A549 (cell line): ENCODE measurements at regions not wholly inside any gene's neighbourhood (a gene's known extent, or its start where the extent isn't known, plus 50 kb on each side); places are given as distances from the start of the nearest gene placed in this dataset.

ENCODE experiments used
- ATAC-seq, 2 experiments: fragments of 200-7000 bp in 1 of 2; fragments of >200 bp in 1 of 2; cut with Nextera tagmentation in 1 of 2; cut with Tn5 transposase in 1 of 2; 3 replicates each; pipeline versions ENCODE4 v1.8.0 to v1.9.1; 2018 to 2020; ENCODE audit warnings: mild to moderate bottlenecking in 1 of 2, moderate library complexity in 1 of 2
- CTCF ChIA-PET: fragments of 300-600 bp; sonication (Branson Sonifier 250); formaldehyde crosslinking; extraction: SDS; loops from one replicate; lab custom pipeline; 2021; ENCODE audit warnings: antibody characterized with exemption, inconsistent platforms; lab: Yijun Ruan, JAX
- POLR2A ChIA-PET: fragments of 350-600 bp; formaldehyde crosslinking; extraction: SDS; loops from one replicate; lab custom pipeline; 2021; ENCODE audit warnings: antibody characterized with exemption, inconsistent platforms; lab: Yijun Ruan, JAX
- DNase-seq, 2 experiments: peaks; one replicate each; pipeline versions ENCODE4 v3.0.0 to v3.0.0-alpha.2; 2011 to 2016; ENCODE audit warnings: low read depth in 1 of 2, low spot score in 1 of 2
- FAIRE-seq: peaks from 2 replicates; lab custom pipeline; 2011; peaks lifted over from hg19 to GRCh38; lab: Jason Lieb, UNC
- H3K27ac ChIP-seq, 2 experiments: fragments of >200 bp; sonication (Bioruptor Twin); formaldehyde crosslinking; 3 replicates each; pipeline ENCODE4 v1.5.1; 2016 to 2017
- H3K4me1 ChIP-seq: fragments of >200 bp; sonication (Bioruptor Twin); formaldehyde crosslinking; 3 replicates; pipeline ENCODE4 v1.6.1; 2016
- H3K4me2 ChIP-seq: fragments of >200 bp; sonication (Bioruptor Twin); formaldehyde crosslinking; 3 replicates; pipeline ENCODE4 v1.6.1; 2016
- H3K4me3 ChIP-seq: fragments of >200 bp; sonication (Bioruptor Twin); formaldehyde crosslinking; 3 replicates; pipeline ENCODE4 v1.5.1; 2016
- H3K9me3 ChIP-seq: fragments of >200 bp; sonication (Bioruptor Twin); formaldehyde crosslinking; 3 replicates; pipeline ENCODE4 v1.6.1; 2016
- CBX8 ChIP-seq: fragments of 200-600 bp; sonication (generic); IDR thresholded peaks from 2 replicates; pipeline ENCODE4 v1.6.1; 2016
- CHD2 ChIP-seq: fragments of 150-350 bp; IDR thresholded peaks from 2 replicates; pipeline ENCODE4 v1.6.1; 2014; ENCODE audit warnings: low read length; ENCODE audit not compliant: partially characterized antibody
- EHF ChIP-seq: fragments of 250-450 bp; sonication (Bioruptor Pico); IDR thresholded peaks from 2 replicates; pipeline ENCODE4 v1.5.0; 2020; ENCODE audit warnings: mild to moderate bottlenecking
- EHMT2 ChIP-seq: fragments of 200-600 bp; sonication (generic); IDR thresholded peaks from 2 replicates; pipeline ENCODE4 v1.6.1; 2016; ENCODE audit warnings: antibody characterized with exemption, low read depth, mild to moderate bottlenecking, moderate library complexity
- EP300 ChIP-seq, 2 experiments: fragments of >200 bp; sonication (Bioruptor Twin); formaldehyde crosslinking; IDR thresholded peaks; 2 replicates in 1 of 2; 3 replicates in 1 of 2; pipeline ENCODE4 v1.6.1; 2016 to 2017
- FOSL2 ChIP-seq, 2 experiments: fragments of 450-650 bp in 1 of 2; fragments of >200 bp in 1 of 2; sonication (Bioruptor Twin) in 1 of 2; formaldehyde crosslinking; IDR thresholded peaks; 2 replicates each; pipeline versions ENCODE4 v1.5.0 to v1.6.1; 2016 to 2020; ENCODE audit warnings: mild to moderate bottlenecking in 1 of 2, moderate library complexity in 1 of 2
- FOXS1 ChIP-seq: fragments of 250-450 bp; sonication (Bioruptor Pico); IDR thresholded peaks from 2 replicates; pipeline ENCODE4 v1.5.0; 2020; ENCODE audit warnings: mild to moderate bottlenecking, moderate library complexity
- HDAC2 ChIP-seq: fragments of 200-600 bp; sonication (generic); IDR thresholded peaks from 2 replicates; pipeline ENCODE4 v1.6.1; 2016
- HMGXB4 ChIP-seq: fragments of 250-450 bp; sonication (Bioruptor Pico); IDR thresholded peaks from 2 replicates; pipeline ENCODE4 v1.5.0; 2021; ENCODE audit warnings: mild to moderate bottlenecking, moderate library complexity, borderline replicate concordance
- HOXB5 ChIP-seq: fragments of 250-450 bp; sonication (Bioruptor Pico); IDR thresholded peaks from 2 replicates; pipeline ENCODE4 v1.5.0; 2020; ENCODE audit warnings: mild to moderate bottlenecking, moderate library complexity
- JUN ChIP-seq, 2 experiments: fragments of >200 bp; sonication (Bioruptor Twin); formaldehyde crosslinking; IDR thresholded peaks; 2 replicates in 1 of 2; 3 replicates in 1 of 2; pipeline ENCODE4 v1.6.1; 2016 to 2017
- JUNB ChIP-seq: fragments of >200 bp; sonication (Bioruptor Twin); formaldehyde crosslinking; IDR thresholded peaks from 2 replicates; pipeline ENCODE4 v1.6.1; 2016
- MAFK ChIP-seq: fragments of 450-650 bp; IDR thresholded peaks from 2 replicates; pipeline ENCODE4 v1.6.1; 2014; ENCODE audit not compliant: partially characterized antibody
- MAX ChIP-seq: IDR thresholded peaks from 2 replicates; pipeline ENCODE4 v1.6.1; 2012
- NPAS2 ChIP-seq: fragments of 250-450 bp; sonication (Bioruptor Pico); IDR thresholded peaks from 2 replicates; pipeline ENCODE4 v1.8.0; 2022; ENCODE audit warnings: mild to moderate bottlenecking, moderate library complexity, borderline replicate concordance
- RARB ChIP-seq: fragments of 250-450 bp; sonication (Bioruptor Pico); IDR thresholded peaks from 2 replicates; pipeline ENCODE4 v1.8.0; 2021; ENCODE audit warnings: mild to moderate bottlenecking, moderate library complexity
- SMC3 ChIP-seq: fragments of >200 bp; sonication (Bioruptor Twin); formaldehyde crosslinking; IDR thresholded peaks from 3 replicates; pipeline ENCODE4 v1.6.1; 2018; ENCODE audit warnings: inconsistent platforms
- SREBF2 ChIP-seq: fragments of 450-650 bp; IDR thresholded peaks from 2 replicates; pipeline ENCODE4 v1.6.1; 2014; ENCODE audit warnings: mild to moderate bottlenecking, moderate library complexity
- TP53 ChIP-seq: fragments of 250-450 bp; sonication (Bioruptor Pico); IDR thresholded peaks from 2 replicates; pipeline ENCODE4 v1.5.0; 2021; ENCODE audit warnings: mild to moderate bottlenecking, moderate library complexity
- ZFP36 ChIP-seq: fragments of 450-650 bp; IDR thresholded peaks from 2 replicates; pipeline ENCODE4 v1.6.1; 2014; ENCODE audit warnings: borderline replicate concordance; ENCODE audit not compliant: partially characterized antibody
- ZNF302 ChIP-seq: fragments of 250-450 bp; sonication (Bioruptor Pico); IDR thresholded peaks from 2 replicates; pipeline ENCODE4 v1.9.0; 2021; ENCODE audit warnings: inconsistent platforms, mild to moderate bottlenecking, moderate library complexity
- WGBS: methylation state at CpG from one replicate; pipeline ENCODE4 v1.1.6; 2017; ENCODE audit errors: missing lambda C conversion rate; 5-methylcytosine and 5-hydroxymethylcytosine counted together
- TF ChIP-seq, protein P1 (sequence below): IDR thresholded peaks from 2 replicates; pipeline ENCODE4 v1.6.1; 2012; ENCODE audit warnings: low read depth, borderline replicate concordance

- ATAC-seq = peak; percentile 88 to 89
- peak overlapping the region; percentile 84 for H3K4me2 ChIP-seq
- H3K27ac ChIP-seq = peak overlapping the region; percentile 76 to 86
- ChIA-PET POLR2A (no interaction called here), CTCF (interaction anchor here (1.1 to 5.2 kb wide), 6 partner anchors 99 to 190 kb away, joined by 3 to 65 read pairs (median 6); partner anchors contain the start of gene HEBP2)
- peak overlapping the region; percentile 30; the same call in 2 of the 3 replicates for H3K4me3 ChIP-seq
- DNase-seq = peak; percentile 70 to 79
- peaks cover 25% of the 10 kb centered on the region for H3K4me1 ChIP-seq
- H3K9me3 ChIP-seq = no peaks in the 10 kb centered on the region
- WGBS = 2% methylated on average over 12 of the region's 12 CpGs
- no peak for FAIRE-seq
- TF ChIP-seq CBX8 (no peak), JUN (IDR thresholded peaks at IDR 0.05) (peak in 1 of 2 experiments; percentile 44; a peak in 1 of 5 replicates), HDAC2 (no peak), EP300 (IDR thresholded peaks at IDR 0.05) (peak in 1 of 2 experiments; percentile 33; a peak in 1 of 5 replicates), RARB (CRISPR knock-in tag) (no peak), SMC3 (no peak), NPAS2 (CRISPR knock-in tag) (no peak), FOSL2 (IDR thresholded peaks at IDR 0.05) (no peak; the same call in 1 of the 2 replicates), FOSL2 (CRISPR knock-in tag; IDR thresholded peaks at IDR 0.05) (peak; percentile 76), SREBF2 (no peak), MAX (no peak; the same call in 1 of the 2 replicates), EHF (no peak), CHD2 (no peak), JUNB (peak; percentile 30; the same call in 1 of the 2 replicates), HMGXB4 (CRISPR knock-in tag) (no peak)
- TF ChIP-seq, protein P1, sequence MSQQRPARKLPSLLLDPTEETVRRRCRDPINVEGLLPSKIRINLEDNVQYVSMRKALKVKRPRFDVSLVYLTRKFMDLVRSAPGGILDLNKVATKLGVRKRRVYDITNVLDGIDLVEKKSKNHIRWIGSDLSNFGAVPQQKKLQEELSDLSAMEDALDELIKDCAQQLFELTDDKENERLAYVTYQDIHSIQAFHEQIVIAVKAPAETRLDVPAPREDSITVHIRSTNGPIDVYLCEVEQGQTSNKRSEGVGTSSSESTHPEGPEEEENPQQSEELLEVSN = no peak
Observed at GRCh38 chr6:138593124-138593877, 94.0 kb upstream of the NHSL1 start.

DNA sequence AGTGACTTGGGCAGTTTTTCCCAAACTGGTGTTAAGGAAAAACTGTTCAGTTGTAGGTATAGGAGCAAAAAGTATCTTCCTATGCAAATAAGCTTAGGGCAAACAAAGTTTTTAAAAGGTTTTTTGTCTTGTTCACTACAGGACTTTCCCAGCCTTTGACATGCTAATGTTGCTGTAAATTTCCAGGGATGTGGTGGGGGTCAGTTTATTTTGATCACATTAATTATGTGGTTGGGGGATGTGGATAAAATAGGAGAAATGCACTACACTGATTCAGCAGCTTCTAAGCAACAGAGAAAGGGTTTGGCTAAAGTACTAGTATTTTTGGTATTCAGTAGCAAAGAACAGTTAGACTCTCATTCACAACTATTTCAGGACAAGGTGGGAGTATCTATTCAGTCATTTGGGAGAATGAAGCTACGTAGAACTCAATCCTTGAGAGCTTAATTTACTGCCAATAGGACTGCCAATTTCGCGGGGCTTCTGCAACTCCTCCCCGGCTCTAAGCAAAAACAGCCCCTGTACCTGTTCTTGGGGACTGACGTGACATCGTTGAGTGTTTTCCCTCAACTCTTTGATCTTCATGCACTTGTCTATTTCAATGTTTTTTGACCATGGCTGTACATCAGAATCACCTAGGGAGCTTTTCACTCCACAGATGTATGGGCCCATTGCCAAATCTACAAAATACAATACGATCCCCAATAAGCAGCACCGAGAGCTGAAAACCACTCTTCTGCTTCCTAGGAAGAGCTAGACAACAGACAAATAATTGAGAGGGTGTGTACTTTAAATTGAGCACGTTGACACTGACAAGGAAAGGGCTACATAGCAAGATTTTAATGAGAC lies 94.8 kb upstream of the NHSL1 start:
- Histone ChIP-seq H3K4me2 (peak overlapping the region; percentile 84), H3K4me3 (peak overlapping the region; percentile 30; the same call in 1 of the 3 replicates), H3K9me3 (no peaks in the 10 kb centered on the region), H3K27ac (peak overlapping the region; percentile 76 to 86), H3K4me1 (peaks cover 25% of the 10 kb centered on the region)
- DNase-seq (no peak), ATAC-seq (no peak), FAIRE-seq (no peak)
- ChIA-PET CTCF (interaction anchor here (1.1 to 1.8 kb wide), 3 partner anchors 98 to 172 kb away, joined by 4 to 8 read pairs (median 5); no protein-coding TSS in a partner anchor), POLR2A (no interaction called here)
- TF ChIP-seq ZFP36 = no peak
- no peak for TF ChIP-seq MAFK
- TF ChIP-seq EHMT2 = no peak
- TF ChIP-seq FOXS1 (CRISPR knock-in tag) = no peak
- no peak for TF ChIP-seq MAX
- TF ChIP-seq TP53 = no peak
- no peak for TF ChIP-seq FOSL2 (IDR thresholded peaks at IDR 0.05)
- no peak for TF ChIP-seq FOSL2 (CRISPR knock-in tag; IDR thresholded peaks at IDR 0.05)
- no peak for TF ChIP-seq ZNF302 (CRISPR knock-in tag)
- no peak for TF ChIP-seq EHF
- no peak for TF ChIP-seq HOXB5 (CRISPR knock-in tag)
- 89% methylated on average over 9 of the region's 9 CpGs for WGBS
